ENCODE measurements at regions not wholly inside any gene's neighbourhood (a gene's known extent, or its start where the extent isn't known, plus 50 kb on each side); places are given as distances from the start of the nearest gene placed in this dataset.

DNA sequence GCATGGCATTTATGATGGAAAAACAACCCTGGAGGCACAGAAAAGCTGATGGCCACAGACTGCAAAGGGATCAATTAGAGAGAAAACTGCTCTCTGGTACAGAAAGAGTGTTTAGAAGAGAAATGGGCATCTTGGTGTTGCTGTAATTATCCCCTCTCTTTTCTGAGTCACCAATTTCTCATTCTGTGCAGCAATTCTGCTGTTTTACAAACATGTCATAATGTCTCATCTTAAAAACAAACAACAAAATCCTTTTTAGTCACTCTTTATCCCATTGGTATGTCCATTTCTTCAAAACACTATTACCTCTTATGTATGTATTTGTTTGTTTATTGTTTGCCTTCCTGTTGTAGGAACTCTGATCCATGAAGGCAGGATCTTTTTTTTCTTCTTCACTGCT, 73.9 kb upstream of the HK2 start:
- DNase-seq (ENCODE audit: extremely low read depth, low read depth), result no peak

DNA sequence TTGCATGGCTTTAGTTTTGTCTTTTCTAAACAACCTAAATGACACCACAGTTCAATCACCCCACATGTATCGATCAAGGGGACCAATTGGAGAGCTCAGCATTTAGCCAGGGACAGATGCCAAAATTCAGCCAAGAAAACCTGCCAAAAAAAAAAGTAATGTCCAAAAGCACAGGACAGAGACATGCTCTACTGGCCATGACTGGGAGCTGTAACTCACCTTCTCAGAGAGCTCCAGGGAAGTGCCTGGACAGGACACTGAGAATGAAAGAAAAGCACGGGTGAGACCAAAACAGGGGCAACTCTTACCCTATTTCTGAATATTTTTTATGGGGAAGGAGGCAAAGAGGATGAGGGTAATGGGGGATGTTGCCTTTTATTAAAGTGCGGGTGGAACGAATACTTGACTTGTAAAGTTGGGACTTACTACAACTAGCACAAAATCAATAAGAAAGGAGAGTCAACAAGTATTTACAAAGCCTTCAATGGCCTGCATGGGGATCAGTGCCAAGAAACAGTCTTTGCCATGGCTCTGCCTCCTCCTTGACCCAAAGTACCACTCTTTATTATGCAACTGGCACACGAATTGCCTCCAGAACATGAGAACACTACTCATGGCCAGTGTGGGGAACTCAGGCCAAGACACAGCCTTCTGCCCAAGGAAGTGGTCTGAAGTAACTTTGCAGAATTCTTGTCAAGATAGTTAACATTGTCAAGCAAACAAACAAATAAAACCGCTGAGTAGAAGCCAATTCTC, 72.9 kb upstream of the HK2 start:
- no peak for DNase-seq (ENCODE audit: extremely low read depth, low read depth)

DNA sequence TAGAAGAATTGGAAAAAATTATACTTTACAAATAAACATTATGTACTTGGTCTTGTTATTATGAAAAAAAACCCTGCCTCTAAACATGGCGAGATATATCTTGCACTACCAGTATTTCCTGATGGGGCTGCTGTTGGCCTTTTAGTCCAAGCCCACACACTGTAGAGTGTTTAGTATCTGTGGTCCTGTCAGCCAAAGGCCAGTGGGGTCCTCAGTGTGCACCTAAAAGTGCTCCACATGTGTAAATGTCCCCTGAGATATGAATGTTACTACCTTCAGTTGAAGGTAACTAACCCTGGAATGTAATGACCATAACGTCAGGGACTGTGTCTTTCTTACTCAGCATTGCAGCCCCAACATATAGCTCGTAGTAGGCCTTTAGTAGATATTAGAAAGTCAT, 71.1 kb upstream of the HK2 start:
- DNase-seq (ENCODE audit: extremely low read depth, low read depth), result no peak

DNA sequence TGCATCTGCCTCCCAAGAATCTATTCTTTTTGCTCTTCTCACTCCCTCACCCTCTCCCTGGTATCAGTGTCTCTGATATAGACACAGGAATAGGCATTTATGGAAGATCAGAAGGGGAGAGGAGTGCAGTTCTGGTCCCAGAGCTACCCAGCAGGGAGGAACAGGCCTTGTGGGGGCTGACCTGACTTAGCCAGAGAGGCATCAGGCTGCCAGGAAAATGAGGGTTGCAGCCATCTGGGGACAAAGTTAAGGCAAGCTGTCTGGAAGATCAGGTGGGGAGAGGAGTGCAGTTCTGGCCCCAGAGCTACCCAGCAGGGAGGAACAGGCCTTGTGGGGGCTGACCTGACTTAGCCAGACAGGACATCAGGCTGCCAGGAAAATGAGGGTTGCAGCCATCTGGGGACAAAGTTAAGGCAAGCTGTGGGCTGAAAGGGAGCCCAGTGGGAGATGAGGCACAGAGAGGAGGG, 69.9 kb upstream of the HK2 start:
- no peak for DNase-seq (ENCODE audit: extremely low read depth, low read depth)

DNA sequence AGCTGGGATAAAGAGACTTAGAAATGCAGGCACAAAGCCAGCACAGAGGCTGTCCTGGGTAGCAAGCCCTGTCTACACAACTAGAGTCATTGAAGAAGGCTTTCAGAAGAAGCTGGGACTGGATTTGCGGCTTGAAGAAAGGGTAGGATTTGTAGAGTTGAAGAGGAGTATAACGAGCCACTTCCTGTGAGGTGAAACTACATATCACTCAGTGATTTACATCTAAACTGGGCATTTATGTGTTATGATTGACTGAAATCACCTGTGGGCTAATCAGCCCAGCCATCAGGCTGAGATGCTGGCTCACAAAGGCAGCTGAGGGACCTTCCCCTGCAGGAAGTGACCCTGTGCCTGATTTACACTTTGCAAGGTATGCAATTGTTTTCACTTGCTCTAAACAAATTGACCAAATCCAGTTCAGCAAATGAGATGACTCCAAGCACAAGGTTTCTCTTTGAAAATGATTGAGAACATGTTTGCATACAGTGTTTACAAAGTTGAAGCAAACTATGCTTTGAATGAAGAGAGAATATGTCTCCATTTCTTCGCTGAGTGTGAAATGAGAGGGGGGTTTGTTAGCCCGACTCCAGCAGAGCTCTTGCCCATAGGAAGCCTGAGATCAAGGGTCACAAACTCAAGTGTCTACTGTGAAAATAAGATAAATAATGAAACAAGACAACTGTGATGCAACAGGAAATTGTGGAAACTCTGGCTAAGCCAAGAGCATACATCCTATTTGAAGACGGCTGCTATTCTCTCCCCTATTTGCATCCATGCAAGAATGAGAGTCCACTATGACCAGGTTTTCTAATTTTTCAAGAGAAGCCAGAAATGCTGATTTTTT, 69.3 kb upstream of the HK2 start:
- DNase-seq (ENCODE audit: extremely low read depth, low read depth), result no peak

DNA sequence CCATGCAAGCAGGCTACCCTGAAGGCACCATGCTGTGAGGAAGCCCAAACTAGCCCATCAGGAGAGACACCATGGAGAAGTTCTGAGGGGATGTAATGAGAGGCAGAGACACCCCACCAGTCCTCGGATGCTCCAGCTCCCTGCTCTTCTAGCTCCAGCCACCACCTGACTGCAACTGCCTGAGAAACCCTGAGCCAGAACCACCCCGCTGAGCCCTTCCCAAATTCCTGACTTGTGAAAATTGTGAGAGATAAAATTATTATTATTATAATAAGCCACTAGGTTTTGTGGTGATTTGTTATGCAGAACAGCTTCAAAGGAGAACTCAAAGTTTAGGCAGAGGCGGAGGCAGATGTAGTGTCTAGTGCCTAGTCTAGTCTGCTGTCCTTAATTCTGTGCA, 67.1 kb upstream of the HK2 start:
- DNase-seq (ENCODE audit: extremely low read depth, low read depth), result no peak

DNA sequence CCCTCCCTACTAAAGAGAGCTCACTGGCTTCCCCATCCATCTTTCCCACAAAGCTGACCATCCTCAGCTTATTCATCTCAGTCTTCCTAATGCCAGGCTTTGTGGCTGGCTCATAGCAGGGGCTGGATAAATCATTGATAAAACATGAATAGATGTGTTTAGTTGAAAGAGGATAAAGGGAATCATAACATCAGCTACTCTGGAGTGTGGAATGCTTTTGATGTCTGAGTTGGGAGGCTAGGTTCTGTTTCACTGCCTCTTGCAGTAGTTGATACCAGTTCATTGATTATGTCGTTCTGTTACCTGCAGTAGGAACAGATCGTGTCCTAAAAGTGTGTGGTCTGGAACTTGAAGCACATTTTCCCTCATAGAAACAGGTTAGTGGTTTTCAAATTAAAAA, 66.3 kb upstream of the HK2 start:
- DNase-seq (ENCODE audit: extremely low read depth, low read depth), result no peak

DNA sequence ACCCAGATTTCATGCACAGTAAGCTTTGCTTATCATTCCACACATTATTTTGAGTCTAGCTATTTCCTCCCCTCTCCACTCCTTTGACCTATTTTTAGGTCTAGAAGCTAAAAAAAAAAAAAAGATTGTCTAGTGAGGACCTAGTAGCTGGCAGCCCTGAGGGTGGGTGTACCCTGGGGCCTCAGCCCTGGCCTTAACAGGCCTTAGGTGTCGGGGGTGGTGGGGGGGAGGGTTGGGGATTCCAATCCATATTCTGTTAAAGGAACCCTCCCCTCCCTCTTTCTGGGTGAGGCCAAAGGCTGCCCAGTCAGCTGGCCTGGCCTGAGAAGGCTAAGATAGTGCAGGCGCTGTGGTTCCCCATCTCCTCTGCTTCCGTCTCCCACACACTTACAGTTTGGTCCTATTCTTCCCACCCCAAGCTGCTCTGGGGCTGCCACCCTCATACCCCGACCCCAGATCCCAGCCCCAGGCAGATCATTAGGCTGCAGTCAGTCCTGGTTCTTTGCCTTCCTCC, 65.5 kb upstream of the HK2 start:
- DNase-seq (ENCODE audit: extremely low read depth, low read depth), result no peak

DNA sequence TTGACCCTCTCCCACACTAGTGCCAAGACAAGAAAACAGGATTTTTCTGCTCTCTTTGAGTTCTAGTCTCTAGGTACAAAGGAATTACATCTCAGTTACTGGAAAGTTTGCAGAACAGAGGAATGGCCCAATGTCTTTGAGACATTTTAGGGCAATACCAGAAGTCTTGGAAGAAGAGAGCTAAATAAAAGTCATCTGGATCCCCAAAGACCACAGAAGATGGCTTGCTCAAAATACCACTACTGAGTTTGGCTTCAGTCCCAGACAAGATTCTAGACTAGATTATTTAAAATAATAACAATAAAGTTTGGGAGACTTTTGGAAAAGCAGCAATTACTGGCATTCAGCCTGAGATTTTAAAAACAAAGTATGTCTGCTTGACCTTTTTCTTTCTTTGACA, 61.9 kb upstream of the HK2 start:
- DNase-seq (ENCODE audit: extremely low read depth, low read depth), result no peak

DNA sequence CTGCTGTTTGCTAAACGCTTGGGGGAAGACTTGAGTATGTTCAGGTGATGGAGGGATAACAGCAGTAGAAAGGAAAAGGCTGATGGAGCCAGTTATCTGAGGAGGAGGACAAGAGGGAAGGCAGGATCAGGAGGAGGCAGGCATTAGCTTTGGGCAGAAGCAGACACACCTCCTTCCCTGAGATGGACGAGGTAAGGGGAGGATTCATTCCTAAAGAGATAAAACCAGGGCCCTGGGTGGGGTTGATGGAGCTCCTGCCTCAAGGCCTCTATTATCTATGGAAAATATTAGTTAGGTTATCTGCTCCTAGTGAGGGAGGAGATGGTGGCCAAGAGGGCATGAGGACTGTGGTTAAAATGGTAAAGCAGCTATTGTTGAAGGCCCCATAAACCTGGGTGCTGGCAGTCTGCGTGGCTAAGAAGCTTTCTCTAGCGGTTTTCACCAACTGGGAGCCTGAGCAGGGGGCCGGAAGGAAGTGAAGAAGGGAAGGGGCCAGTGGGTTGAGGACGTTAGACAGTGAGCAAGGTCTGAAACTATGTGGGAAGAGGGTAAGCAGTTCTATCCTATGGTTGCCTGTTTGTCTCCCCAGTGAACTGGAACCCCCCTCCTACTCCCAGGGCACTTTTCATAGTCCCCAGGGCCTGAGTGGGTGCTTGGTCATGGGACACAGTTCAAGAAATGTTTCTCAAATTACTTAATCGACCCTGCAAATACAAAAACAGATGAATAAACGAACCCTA, 56.6 kb upstream of the HK2 start:
- no peak for DNase-seq (ENCODE audit: extremely low read depth, low read depth)

DNA sequence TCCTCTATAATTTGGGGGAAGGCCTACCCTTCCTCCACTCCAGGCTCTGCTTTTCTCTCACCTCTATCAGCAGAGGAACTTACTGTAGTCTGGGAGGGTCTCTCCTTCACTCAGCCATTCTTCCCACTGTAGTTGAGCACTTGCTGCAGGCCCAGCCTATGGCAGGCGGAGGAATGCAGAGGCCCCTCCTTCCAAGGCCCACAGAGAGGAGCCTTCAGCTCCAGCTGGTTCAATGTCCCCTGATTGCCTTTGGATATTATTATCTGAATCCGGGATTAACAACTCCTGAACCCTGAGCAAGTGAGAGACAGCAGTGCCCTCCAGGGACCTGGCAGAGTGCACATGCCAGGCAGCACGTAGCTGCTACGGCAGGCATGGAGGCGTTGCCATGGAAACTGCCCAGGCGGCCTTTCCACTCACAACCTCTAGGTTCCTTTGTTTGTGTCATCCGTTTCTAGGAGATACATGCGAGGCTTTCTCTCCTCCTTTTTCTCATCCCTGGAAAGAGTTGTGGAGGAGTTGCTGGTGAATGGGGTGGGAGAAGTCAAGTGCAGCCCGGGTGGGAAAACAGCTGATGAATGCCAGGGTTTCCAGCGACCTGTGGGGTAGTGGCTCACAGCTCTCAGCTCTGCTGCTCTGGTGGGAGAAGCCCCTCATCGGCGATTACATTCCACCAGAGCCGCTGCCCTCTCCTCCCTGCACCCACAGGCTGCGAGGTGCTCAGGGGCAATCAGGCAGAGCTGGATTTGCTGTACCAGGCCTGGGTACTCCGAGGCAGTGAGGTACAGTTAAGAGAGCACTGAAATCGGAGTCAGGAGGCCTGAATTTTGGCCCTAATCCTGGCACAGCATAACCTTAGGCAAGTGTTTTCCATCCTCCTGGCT, 55.3 kb upstream of the HK2 start:
- peak; percentile 1 for DNase-seq (ENCODE audit: extremely low read depth, low read depth)

DNA sequence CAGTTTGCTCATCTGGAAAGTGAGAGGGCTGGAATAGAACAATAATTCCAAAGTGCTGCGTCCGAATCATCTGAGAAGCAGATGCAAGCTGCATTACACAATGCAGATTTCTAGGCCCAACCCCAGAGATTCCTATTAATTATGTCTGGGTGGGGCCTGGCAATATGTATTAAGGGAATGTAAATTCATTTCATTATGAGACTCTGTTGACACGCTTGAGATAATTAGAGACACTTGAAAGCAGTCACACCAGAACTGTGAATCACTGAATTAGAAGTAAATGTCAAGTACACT, 54.7 kb upstream of the HK2 start:
- no peak for DNase-seq (ENCODE audit: extremely low read depth, low read depth)

DNA sequence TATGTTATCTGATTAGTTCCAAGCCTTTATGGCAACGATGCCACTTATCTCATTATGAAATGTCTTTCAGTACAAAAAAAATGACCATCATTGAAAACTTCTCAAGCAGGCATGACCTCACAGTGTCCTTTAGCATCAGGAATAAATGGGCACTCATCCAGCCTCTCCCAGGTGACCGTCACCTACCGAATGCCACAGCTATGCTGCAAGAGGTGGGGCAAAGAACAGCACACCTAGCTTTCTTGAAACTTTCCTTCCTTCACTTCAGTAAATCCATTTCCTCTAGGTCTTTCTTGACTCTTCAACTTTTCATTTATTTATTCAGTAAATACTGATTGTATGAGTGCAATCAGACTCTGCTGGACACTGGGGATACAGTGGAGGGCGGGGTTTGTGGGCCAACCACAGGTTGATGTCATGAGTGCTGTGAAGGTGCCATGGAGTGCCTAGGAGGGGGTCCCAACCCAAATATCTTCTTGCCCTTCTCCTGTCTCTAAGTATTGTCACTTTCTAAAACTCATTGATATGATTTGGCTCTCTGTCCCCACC, 54.3 kb upstream of the HK2 start:
- DNase-seq (ENCODE audit: extremely low read depth, low read depth), result no peak

Small RNA genes lying in the stretch of these regions (small RNA-seq; reads per million reads assigned to genes)
- gene AC007387.1, result 0 reads per million in 2 experiments

Data from NCI-H460 (cell line).